Keratinocyte (primary cell): ENCODE measurements at regions not wholly inside any gene's neighbourhood (a gene's known extent, or its start where the extent isn't known, plus 50 kb on each side); places are given as distances from the start of the nearest gene placed in this dataset.

ENCODE experiments used
- DNase-seq: peaks from one replicate; pipeline ENCODE4 v3.0.0-alpha.2; 2011; ENCODE audit warnings: low read depth, missing footprints, low spot score
- FAIRE-seq: peaks from 2 replicates; lab custom pipeline; 2011; peaks lifted over from hg19 to GRCh38; lab: Jason Lieb, UNC
- H2AFZ ChIP-seq: 2 replicates; pipeline ENCODE4 v1.6.0; 2012; ENCODE audit warnings: low read length, control low read depth, inconsistent platforms; ENCODE audit not compliant: control insufficient read depth
- H3K27ac ChIP-seq: 2 replicates; pipeline ENCODE4 v1.5.1; 2011; ENCODE audit warnings: low read length; ENCODE audit not compliant: control insufficient read depth, insufficient read depth
- H3K27me3 ChIP-seq: 3 replicates; pipeline ENCODE4 v1.6.0; 2011; ENCODE audit warnings: low read length; ENCODE audit not compliant: control insufficient read depth, insufficient read depth; ENCODE audit errors: extremely low read depth
- H3K36me3 ChIP-seq, 2 experiments: 2 replicates in 1 of 2; 3 replicates in 1 of 2; pipeline ENCODE4 v1.5.1; 2011; ENCODE audit warnings: low read length in 2 of 2, mild to moderate bottlenecking in 1 of 2; ENCODE audit not compliant: control insufficient read depth in 2 of 2, insufficient read depth in 2 of 2; ENCODE audit errors: extremely low read depth in 1 of 2
- H3K4me1 ChIP-seq: 3 replicates; pipeline ENCODE4 v1.5.1; 2011; ENCODE audit warnings: low read length; ENCODE audit not compliant: control insufficient read depth, insufficient read depth; ENCODE audit errors: extremely low read depth
- H3K4me2 ChIP-seq: 3 replicates; pipeline ENCODE4 v1.6.0; 2011; ENCODE audit warnings: low read depth, low read length; ENCODE audit not compliant: control insufficient read depth, insufficient read depth; ENCODE audit errors: extremely low read depth
- H3K4me3 ChIP-seq, 3 experiments: fragments of 200-600 bp in 1 of 3; sonication (generic) in 1 of 3; 2 replicates in 2 of 3; 3 replicates in 1 of 3; pipeline ENCODE4 v1.5.1; 2011 to 2016; ENCODE audit warnings: low read length in 3 of 3, mild to moderate bottlenecking in 3 of 3, control low read depth in 2 of 3, inconsistent platforms in 1 of 3, low read depth in 1 of 3, mixed read lengths in 1 of 3, mixed run types in 1 of 3, moderate library complexity in 1 of 3; ENCODE audit not compliant: control insufficient read depth in 2 of 3, insufficient read depth in 2 of 3; ENCODE audit errors: extremely low read depth in 1 of 3
- H3K79me2 ChIP-seq: 2 replicates; pipeline ENCODE4 v1.6.0; 2012; ENCODE audit warnings: low read length; ENCODE audit not compliant: control insufficient read depth, insufficient read depth
- H3K9ac ChIP-seq: 3 replicates; pipeline ENCODE4 v1.6.0; 2011; ENCODE audit warnings: low read length; ENCODE audit not compliant: control insufficient read depth, insufficient read depth; ENCODE audit errors: extremely low read depth
- H3K9me1 ChIP-seq: 3 replicates; pipeline ENCODE4 v1.6.0; 2011; ENCODE audit warnings: low read length; ENCODE audit not compliant: control insufficient read depth, insufficient read depth; ENCODE audit errors: extremely low read depth
- H3K9me3 ChIP-seq: 2 replicates; pipeline ENCODE4 v1.5.1; 2012; ENCODE audit warnings: low read depth, low read length; ENCODE audit not compliant: control insufficient read depth
- H4K20me1 ChIP-seq: 3 replicates; pipeline ENCODE4 v1.6.0; 2011; ENCODE audit warnings: low read length; ENCODE audit not compliant: control insufficient read depth, insufficient read depth; ENCODE audit errors: extremely low read depth
- CTCF ChIP-seq, 3 experiments: IDR thresholded peaks in 1 of 3; conservative IDR thresholded peaks in 1 of 3; optimal IDR thresholded peaks in 1 of 3; 2 replicates in 2 of 3; 3 replicates in 1 of 3; pipeline versions ENCODE3 to v1.5.1; 2011; ENCODE audit warnings: low read length in 3 of 3, mild to moderate bottlenecking in 3 of 3, moderate library complexity in 2 of 3, control low read depth in 1 of 3, inconsistent platforms in 1 of 3; ENCODE audit not compliant: insufficient read depth in 2 of 3; ENCODE audit errors: extremely low read depth in 1 of 3
- EZH2 ChIP-seq: IDR thresholded peaks from one replicate; pipeline ENCODE4 v1.6.1; 2012; ENCODE audit warnings: inconsistent platforms, mild to moderate bottlenecking, low read length, moderate library complexity
- dilution Hi-C: fragments of 300-500 bp; cut with MboI; formaldehyde crosslinking; loops from one replicate; pipeline ENCODE4 v1.7.0; 2020; ENCODE audit warnings: low sequenced_read_pairs; ENCODE audit not compliant: extremely low pct_ligation_motif_present

GRCh38 chr9:70470050-70471015 lies 55.9 kb upstream of the KLF9 start:
- FAIRE-seq = no peak
- H3K27me3 ChIP-seq = no peaks in the 10 kb centered on the region
- H3K9me3 ChIP-seq = no peaks in the 10 kb centered on the region
- DNase-seq = no peak
- no peak overlapping the region for H3K4me3 ChIP-seq
- dilution Hi-C loops = no loop called here
- no peak overlapping the region for H3K9ac ChIP-seq
- no peaks in the 10 kb centered on the region for H3K4me1 ChIP-seq
- no peak overlapping the region for H2AFZ ChIP-seq
- TF ChIP-seq EZH2 (no peak), CTCF (optimal IDR thresholded peaks at IDR 0.05 in 1 of 3, IDR thresholded peaks at IDR 0.05 in 1 of 3, conservative IDR thresholded peaks at IDR 0.05 in 1 of 3; ENCODE audit: extremely low read depth in 1 of 3, insufficient read depth in 2 of 3, low read length in 3 of 3) (no peak)
- H3K27ac ChIP-seq = no peak overlapping the region
- no peaks in the 10 kb centered on the region for H3K9me1 ChIP-seq
- no peak overlapping the region for H3K4me2 ChIP-seq
- no peaks in the 10 kb centered on the region for H4K20me1 ChIP-seq
- H3K36me3 ChIP-seq = no peaks in the 10 kb centered on the region
- H3K79me2 ChIP-seq = no peaks in the 10 kb centered on the region

- FAIRE-seq (no peak), DNase-seq (no peak)
- Histone ChIP-seq H4K20me1 (no peaks in the 10 kb centered on the region), H3K9me3 (no peaks in the 10 kb centered on the region), H2AFZ (no peak overlapping the region), H3K9ac (no peak overlapping the region), H3K27ac (no peak overlapping the region), H3K27me3 (no peaks in the 10 kb centered on the region), H3K4me2 (no peak overlapping the region), H3K79me2 (no peaks in the 10 kb centered on the region), H3K36me3 (no peaks in the 10 kb centered on the region), H3K4me3 (no peak overlapping the region), H3K4me1 (no peaks in the 10 kb centered on the region), H3K9me1 (no peaks in the 10 kb centered on the region)
- TF ChIP-seq CTCF (optimal IDR thresholded peaks at IDR 0.05 in 1 of 3, IDR thresholded peaks at IDR 0.05 in 1 of 3, conservative IDR thresholded peaks at IDR 0.05 in 1 of 3; ENCODE audit: extremely low read depth in 1 of 3, insufficient read depth in 2 of 3, low read length in 3 of 3) (no peak), EZH2 (no peak)
- dilution Hi-C loops = no loop called here
Measured at GRCh38 chr9:70468291-70468690, 53.8 kb upstream of the KLF9 start.
